Large intestine (tissue), 3 donors: ENCODE measurements at regions not wholly inside any gene's neighbourhood (a gene's known extent, or its start where the extent isn't known, plus 50 kb on each side); places are given as distances from the start of the nearest gene placed in this dataset.

Experiments used
- DNase-seq, 2 donors: peaks; one replicate each; pipeline versions ENCODE4 v3.0.0 to v3.0.0-alpha.2; 2013
- H3K27ac ChIP-seq: one replicate; pipeline ENCODE4 v1.5.1; 2013; ENCODE audit warnings: low read length
- H3K27me3 ChIP-seq: 2 replicates; pipeline ENCODE4 v1.6.1; 2013; ENCODE audit warnings: low read length; ENCODE audit not compliant: control insufficient read depth, insufficient read depth
- H3K36me3 ChIP-seq: 2 replicates; pipeline ENCODE4 v1.6.1; 2013; ENCODE audit warnings: low read length; ENCODE audit not compliant: control insufficient read depth, insufficient read depth
- H3K4me1 ChIP-seq: one replicate; pipeline ENCODE4 v1.6.1; 2013; ENCODE audit warnings: low read length; ENCODE audit not compliant: control insufficient read depth, insufficient read depth
- H3K4me3 ChIP-seq: one replicate; pipeline ENCODE4 v1.5.1; 2013; ENCODE audit warnings: low read length
- H3K9me3 ChIP-seq: one replicate; pipeline ENCODE4 v1.6.1; 2013; ENCODE audit warnings: mild to moderate bottlenecking, low read depth, low read length, moderate library complexity; ENCODE audit not compliant: control insufficient read depth
- WGBS: methylation state at CpG from one replicate; pipeline ENCODE4 v1.1.5; 2013; ENCODE audit warnings: low lambda C conversion rate; ENCODE audit not compliant: insufficient coverage; 5-methylcytosine and 5-hydroxymethylcytosine counted together

DNA sequence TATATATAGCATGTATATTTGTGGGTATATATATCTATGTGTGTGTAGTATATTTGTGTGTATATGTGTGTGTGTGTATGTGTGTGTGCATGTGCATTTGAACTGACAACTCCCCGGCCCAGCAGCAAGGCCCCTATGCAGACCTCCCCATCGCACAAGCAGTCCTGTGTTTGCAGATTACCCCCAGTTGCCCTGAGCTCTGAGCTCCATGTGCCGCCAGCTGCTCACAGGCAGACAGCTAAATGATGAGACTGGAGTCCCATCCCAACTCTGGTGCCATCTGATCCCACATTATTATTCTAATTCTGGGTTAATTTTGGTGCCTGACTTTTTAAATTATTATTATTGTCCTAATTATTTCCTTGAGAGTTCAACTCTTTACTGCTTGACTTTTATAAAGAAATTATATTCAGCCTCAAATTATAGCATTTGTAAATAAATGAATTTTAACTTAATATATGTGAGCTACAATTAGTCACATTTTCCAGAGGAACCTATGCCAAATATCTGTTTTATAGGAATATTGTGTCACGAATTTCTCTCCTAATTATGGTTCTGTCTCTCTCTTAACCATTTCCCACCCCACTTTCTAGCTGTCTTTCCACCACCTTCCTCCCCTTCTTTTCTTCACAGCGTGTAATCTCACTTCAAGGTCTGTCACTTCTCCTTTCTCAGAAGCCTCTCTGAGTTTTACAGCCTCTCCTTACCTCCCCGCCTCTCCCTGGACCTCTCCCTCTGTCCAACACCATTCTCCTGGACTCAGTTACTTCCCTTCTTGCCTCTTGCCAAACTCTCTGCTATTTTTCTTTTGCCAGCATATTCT, 90.6 kb upstream of the SYNDIG1 start:
- DNase-seq: no peak
- WGBS: 49% methylated on average over 2 of the region's 6 CpGs
- Histone ChIP-seq H3K27me3 (no peaks in the 10 kb centered on the region), H3K27ac (no peak overlapping the region), H3K4me3 (no peak overlapping the region), H3K36me3 (no peaks in the 10 kb centered on the region), H3K4me1 (no peaks in the 10 kb centered on the region), H3K9me3 (no peaks in the 10 kb centered on the region)

DNA sequence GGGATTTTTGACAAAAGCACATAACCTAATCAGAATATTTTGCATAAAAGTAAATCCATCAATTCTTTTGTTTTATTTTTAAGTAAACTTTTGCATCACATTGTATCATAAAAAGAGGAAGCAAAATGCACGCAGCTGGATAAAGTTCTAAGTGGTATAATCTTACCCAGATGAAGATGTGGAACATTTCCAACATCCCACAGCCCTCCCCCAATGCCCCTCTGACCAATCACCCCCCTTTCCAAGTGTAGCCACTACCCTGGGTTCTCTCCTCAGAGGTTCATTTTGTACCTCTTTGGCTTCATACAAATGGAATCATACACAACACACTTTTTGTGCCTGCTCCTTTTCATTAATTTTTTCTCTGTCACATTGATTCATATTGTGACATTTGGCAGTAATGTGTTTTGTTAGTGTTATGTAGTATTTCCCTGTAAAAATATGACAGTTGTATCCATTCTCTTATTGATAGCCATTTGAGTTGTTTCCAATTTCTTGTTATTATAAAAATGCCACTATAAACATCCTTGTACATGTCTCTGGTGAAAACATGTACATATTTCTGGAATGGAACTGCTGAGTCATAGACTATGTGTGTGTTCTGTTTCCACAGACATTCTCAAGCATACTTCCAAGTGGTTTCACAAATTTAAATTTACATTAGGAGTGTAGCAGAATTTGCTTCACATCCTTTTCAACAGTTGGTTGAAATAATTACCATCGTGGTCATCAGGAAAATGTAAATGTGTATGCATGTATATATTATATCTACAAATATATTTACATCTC, 92.9 kb upstream of the SYNDIG1 start:
- no peak overlapping the region for H3K4me3 ChIP-seq
- H3K4me1 ChIP-seq: no peaks in the 10 kb centered on the region
- H3K27me3 ChIP-seq: no peaks in the 10 kb centered on the region
- H3K36me3 ChIP-seq: no peaks in the 10 kb centered on the region
- WGBS: no CpG with 5 or more reads among the region's 2 CpGs
- no peak for DNase-seq
- H3K9me3 ChIP-seq: no peaks in the 10 kb centered on the region
- H3K27ac ChIP-seq: no peak overlapping the region

- no peaks in the 10 kb centered on the region for H3K9me3 ChIP-seq
- no peak overlapping the region for H3K4me3 ChIP-seq
- DNase-seq: no peak
- H3K27me3 ChIP-seq: no peaks in the 10 kb centered on the region
- no peak overlapping the region for H3K27ac ChIP-seq
- no peaks in the 10 kb centered on the region for H3K4me1 ChIP-seq
- 100% methylated on average over 2 of the region's 3 CpGs for WGBS
- H3K36me3 ChIP-seq: no peaks in the 10 kb centered on the region
Observed at GRCh38 chr20:24373372-24373771, 96.1 kb upstream of the SYNDIG1 start.

- Histone ChIP-seq H3K9me3 (no peaks in the 10 kb centered on the region), H3K4me3 (no peak overlapping the region), H3K36me3 (no peaks in the 10 kb centered on the region), H3K4me1 (no peaks in the 10 kb centered on the region), H3K27me3 (no peaks in the 10 kb centered on the region), H3K27ac (no peak overlapping the region)
- no peak for DNase-seq
- whole genome bisulfite sequencing: no CpG with 5 or more reads among the region's 7 CpGs
Observed at GRCh38 chr20:24370911-24371695, 98.3 kb upstream of the SYNDIG1 start.

DNA sequence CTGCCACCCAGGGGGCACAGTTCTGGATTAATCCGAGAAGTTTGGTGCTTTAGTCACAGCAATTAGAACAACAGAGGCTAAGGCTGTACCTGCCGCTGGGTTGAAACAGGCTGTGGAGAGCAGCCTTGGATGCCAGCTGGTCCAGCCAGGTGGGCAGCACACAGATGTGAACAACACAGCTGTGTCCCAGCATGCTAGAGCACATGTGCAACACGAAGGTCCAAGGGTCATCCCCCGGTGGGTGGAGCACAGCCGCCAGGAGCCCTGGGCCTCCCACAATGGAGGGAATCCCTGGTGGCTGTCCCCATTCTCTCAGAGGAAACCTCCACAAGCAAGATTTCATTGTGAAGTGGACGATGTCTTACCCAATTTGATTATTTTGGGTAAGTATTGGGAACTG, 99.2 kb upstream of the SYNDIG1 start:
- Histone ChIP-seq H3K9me3 (no peaks in the 10 kb centered on the region), H3K4me3 (no peak overlapping the region), H3K36me3 (no peaks in the 10 kb centered on the region), H3K27me3 (no peaks in the 10 kb centered on the region), H3K27ac (no peak overlapping the region), H3K4me1 (no peaks in the 10 kb centered on the region)
- peak; percentile 10 to 22 for DNase-seq
- WGBS: no CpG with 5 or more reads among the region's 6 CpGs

GRCh38 chr20:24368253-24368652, 101.2 kb upstream of the SYNDIG1 start:
- Histone ChIP-seq H3K4me3 (no peak overlapping the region), H3K9me3 (no peaks in the 10 kb centered on the region), H3K27me3 (no peaks in the 10 kb centered on the region), H3K4me1 (no peaks in the 10 kb centered on the region), H3K27ac (no peak overlapping the region), H3K36me3 (no peaks in the 10 kb centered on the region)
- no CpG with 5 or more reads among the region's 4 CpGs for WGBS
- no peak for DNase-seq

DNA sequence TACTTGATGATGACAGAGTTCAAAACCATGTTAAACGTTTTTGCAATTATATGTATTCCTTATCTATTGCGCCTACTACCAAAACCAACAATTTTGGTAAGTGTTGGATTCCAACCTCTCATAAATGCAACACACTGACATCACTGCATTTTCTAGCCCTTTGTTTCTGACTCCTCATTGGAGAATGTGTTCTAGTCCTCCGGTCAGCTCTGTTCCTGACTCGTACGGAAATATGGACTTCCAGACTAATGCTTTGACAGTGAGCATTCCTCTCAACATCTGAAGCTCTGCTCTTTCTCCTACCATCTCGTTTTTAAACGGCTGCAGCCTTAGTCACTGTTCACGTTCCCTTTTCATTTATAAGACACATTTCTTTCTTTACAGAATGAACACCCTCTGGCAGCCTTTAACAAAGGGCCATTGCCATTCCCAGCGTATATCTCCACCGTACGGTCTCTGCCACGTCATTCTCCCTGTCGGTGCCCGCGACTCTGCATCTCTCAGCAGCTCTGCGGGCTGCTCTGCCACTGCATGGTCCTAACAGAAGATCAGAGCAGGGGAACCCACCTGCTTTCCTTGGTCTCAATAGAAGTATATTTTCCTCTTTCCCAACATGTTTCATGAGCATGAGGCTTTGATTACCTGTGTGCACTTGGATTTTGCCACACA, 103.0 kb upstream of the SYNDIG1 start:
- H3K9me3 ChIP-seq: no peaks in the 10 kb centered on the region
- no peak for DNase-seq
- no peak overlapping the region for H3K27ac ChIP-seq
- H3K27me3 ChIP-seq: no peaks in the 10 kb centered on the region
- WGBS: 89% methylated on average over 7 of the region's 16 CpGs
- H3K36me3 ChIP-seq: no peaks in the 10 kb centered on the region
- H3K4me1 ChIP-seq: no peaks in the 10 kb centered on the region
- no peak overlapping the region for H3K4me3 ChIP-seq

DNA sequence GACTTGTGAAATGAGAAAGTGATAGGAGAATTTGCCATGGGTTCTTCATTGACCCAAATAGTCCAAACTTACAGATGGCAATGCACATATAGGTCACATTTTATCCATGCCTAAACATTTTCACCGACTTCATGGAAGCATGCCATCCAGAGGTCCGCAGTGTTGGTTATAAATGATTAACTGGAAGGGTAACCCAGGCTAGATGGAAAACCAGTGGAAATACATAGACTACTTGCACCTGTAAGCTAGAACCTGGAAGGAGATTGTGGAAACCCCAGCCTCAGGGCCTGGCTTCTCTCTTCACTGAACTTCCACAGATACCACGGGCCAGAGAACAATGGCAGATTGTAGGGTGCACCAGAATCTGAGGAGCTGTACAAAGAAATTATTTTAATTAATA, 103.8 kb upstream of the SYNDIG1 start:
- WGBS: no CpG with 5 or more reads among the region's 3 CpGs
- H3K36me3 ChIP-seq: no peaks in the 10 kb centered on the region
- H3K27ac ChIP-seq: no peak overlapping the region
- no peaks in the 10 kb centered on the region for H3K9me3 ChIP-seq
- no peak overlapping the region for H3K4me3 ChIP-seq
- no peaks in the 10 kb centered on the region for H3K4me1 ChIP-seq
- no peaks in the 10 kb centered on the region for H3K27me3 ChIP-seq
- no peak for DNase-seq

GRCh38 chr20:24364482-24364881, 104.9 kb upstream of the SYNDIG1 start:
- WGBS: no CpG with 5 or more reads among the region's 4 CpGs
- no peak for DNase-seq

GRCh38 chr20:24363031-24363430, 106.4 kb upstream of the SYNDIG1 start:
- no peaks in the 10 kb centered on the region for H3K36me3 ChIP-seq
- no peaks in the 10 kb centered on the region for H3K9me3 ChIP-seq
- DNase-seq: no peak
- H3K4me1 ChIP-seq: no peaks in the 10 kb centered on the region
- no peak overlapping the region for H3K4me3 ChIP-seq
- WGBS: 66% methylated on average over 3 of the region's 8 CpGs
- no peaks in the 10 kb centered on the region for H3K27me3 ChIP-seq
- H3K27ac ChIP-seq: no peak overlapping the region

More at GRCh38 chr20:24364482-24364881, 104.9 kb upstream of the SYNDIG1 start:
- H3K27me3 ChIP-seq: no peaks in the 10 kb centered on the region
- no peaks in the 10 kb centered on the region for H3K4me1 ChIP-seq
- H3K36me3 ChIP-seq: no peaks in the 10 kb centered on the region
- H3K27ac ChIP-seq: no peak overlapping the region
- no peaks in the 10 kb centered on the region for H3K9me3 ChIP-seq
- H3K4me3 ChIP-seq: no peak overlapping the region
